IMR-90 (cell line): ENCODE measurements at regions not wholly inside any gene's neighbourhood (a gene's known extent, or its start where the extent isn't known, plus 50 kb on each side); places are given as distances from the start of the nearest gene placed in this dataset.

Experiments
- ATAC-seq: fragments of 200-7000 bp; cut with Tn5 transposase; 2 replicates; pipeline ENCODE4 v1.9.1; 2020; ENCODE audit warnings: low read depth, mild to moderate bottlenecking, moderate library complexity
- BruUV-seq: library from RNA; stranded (reverse); fragments of 400-500 nt; replicated peaks from 2 replicates; lab custom pipeline; 2021; lab: Mats Ljungman, UMichigan
- CTCF ChIA-PET: fragments of 300-600 bp; formaldehyde crosslinking; extraction: SDS; loops from one replicate; lab custom pipeline; 2021; ENCODE audit warnings: antibody characterized with exemption; lab: Yijun Ruan, JAX
- POLR2A ChIA-PET: fragments of 300-600 bp; sonication (Branson Sonifier 250); formaldehyde crosslinking; loops from one replicate; lab custom pipeline; 2022; ENCODE audit warnings: antibody characterized with exemption; ENCODE audit not compliant: unreplicated experiment; lab: Charles Lee
- DNase-seq: peaks from one replicate; pipeline ENCODE4 v3.0.0; 2013
- H2AFZ ChIP-seq: replicated peaks from 2 replicates; pipeline ENCODE3; 2013; ENCODE audit warnings: low read length, mild to moderate bottlenecking; ENCODE audit not compliant: poor library complexity
- H2AK5ac ChIP-seq: 2 replicates; pipeline ENCODE4 v1.6.1; 2013; ENCODE audit warnings: low read depth, low read length, inconsistent platforms
- H2AK9ac ChIP-seq: replicated peaks from 2 replicates; pipeline ENCODE3; 2013; ENCODE audit warnings: mild to moderate bottlenecking, low read depth, low read length, moderate library complexity; ENCODE audit not compliant: poor library complexity
- H2BK120ac ChIP-seq: 2 replicates; pipeline ENCODE4 v1.6.1; 2013; ENCODE audit warnings: low read depth, low read length, inconsistent platforms
- H2BK15ac ChIP-seq: 3 replicates; pipeline ENCODE4 v1.6.1; 2013; ENCODE audit warnings: low read depth, low read length, inconsistent platforms
- H2BK20ac ChIP-seq: 2 replicates; pipeline ENCODE4 v1.6.1; 2013; ENCODE audit warnings: low read depth, mild to moderate bottlenecking, inconsistent platforms, low read length, moderate library complexity
- H2BK5ac ChIP-seq: 2 replicates; pipeline ENCODE4 v1.6.1; 2013; ENCODE audit warnings: mild to moderate bottlenecking, low read depth, low read length, inconsistent platforms; ENCODE audit not compliant: poor library complexity, severe bottlenecking
- H3K14ac ChIP-seq: replicated peaks from 2 replicates; pipeline ENCODE4 v1.6.1; 2013; ENCODE audit warnings: low read depth, low read length, inconsistent platforms
- H3K18ac ChIP-seq: 2 replicates; pipeline ENCODE4 v1.6.1; 2013; ENCODE audit warnings: low read depth, low read length, control low read depth
- H3K23ac ChIP-seq: 2 replicates; pipeline ENCODE4 v1.6.1; 2013; ENCODE audit warnings: low read depth, low read length, inconsistent platforms
- H3K27ac ChIP-seq: 2 replicates; pipeline ENCODE4 v1.5.1; 2013; ENCODE audit warnings: mild to moderate bottlenecking, control low read depth, low read length; ENCODE audit not compliant: insufficient read depth
- H3K27me3 ChIP-seq: 2 replicates; pipeline ENCODE4 v1.6.1; 2013; ENCODE audit warnings: low read length; ENCODE audit not compliant: control insufficient read depth, insufficient read depth
- H3K36me3 ChIP-seq: 2 replicates; pipeline ENCODE4 v1.6.1; 2013; ENCODE audit warnings: low read length, mixed read lengths; ENCODE audit not compliant: control insufficient read depth, insufficient read depth
- H3K4ac ChIP-seq: 2 replicates; pipeline ENCODE4 v1.6.1; 2013; ENCODE audit warnings: low read depth, low read length, inconsistent platforms
- H3K4me1 ChIP-seq: 2 replicates; pipeline ENCODE4 v1.6.1; 2013; ENCODE audit warnings: low read length, mixed read lengths; ENCODE audit not compliant: control insufficient read depth, insufficient read depth
- H3K4me2 ChIP-seq: 2 replicates; pipeline ENCODE4 v1.6.1; 2013; ENCODE audit warnings: low read depth, mild to moderate bottlenecking, control low read depth, low read length, moderate library complexity
- H3K4me3 ChIP-seq: 2 replicates; pipeline ENCODE4 v1.5.1; 2013; ENCODE audit warnings: low read depth, mild to moderate bottlenecking, control low read depth, low read length, moderate library complexity; ENCODE audit not compliant: insufficient read depth
- H3K56ac ChIP-seq: 2 replicates; pipeline ENCODE4 v1.6.1; 2013; ENCODE audit warnings: low read length, inconsistent platforms; ENCODE audit not compliant: insufficient read depth; ENCODE audit errors: extremely low read depth
- H3K79me1 ChIP-seq, 2 experiments: 2 replicates each; pipeline ENCODE4 v1.6.1; 2013; ENCODE audit warnings: low read length in 2 of 2, inconsistent platforms in 1 of 2, low read depth in 1 of 2
- H3K9ac ChIP-seq: 2 replicates; pipeline ENCODE4 v1.6.1; 2013; ENCODE audit warnings: low read depth, low read length, control low read depth
- H3K9me1 ChIP-seq: 2 replicates; pipeline ENCODE4 v1.6.1; 2013; ENCODE audit warnings: low read length, inconsistent platforms; ENCODE audit not compliant: insufficient read depth
- H3K9me3 ChIP-seq: 2 replicates; pipeline ENCODE4 v1.6.1; 2013; ENCODE audit warnings: low read length; ENCODE audit not compliant: control insufficient read depth, insufficient read depth
- H4K20me1 ChIP-seq: 2 replicates; pipeline ENCODE4 v1.6.1; 2013; ENCODE audit warnings: low read length, inconsistent platforms; ENCODE audit not compliant: insufficient read depth
- H4K5ac ChIP-seq: 2 replicates; pipeline ENCODE4 v1.6.1; 2013; ENCODE audit warnings: mild to moderate bottlenecking, low read depth, low read length, control low read depth
- H4K8ac ChIP-seq, 2 experiments: 2 replicates each; pipeline ENCODE4 v1.6.1; 2013; ENCODE audit warnings: low read depth in 2 of 2, low read length in 2 of 2, control low read depth in 1 of 2, inconsistent platforms in 1 of 2
- H4K91ac ChIP-seq: 2 replicates; pipeline ENCODE4 v1.6.1; 2013; ENCODE audit warnings: low read depth, low read length, inconsistent platforms; ENCODE audit not compliant: insufficient read depth
- CEBPB ChIP-seq: IDR thresholded peaks from 2 replicates; pipeline ENCODE4 v1.6.1; 2012; ENCODE audit warnings: low read depth, low read length, improper control_type of control experiment
- CTCF ChIP-seq: conservative IDR thresholded peaks from 2 replicates; pipeline ENCODE4 v1.5.1; 2012; ENCODE audit warnings: mild to moderate bottlenecking, low read depth, low read length, improper control_type of control experiment
- RAD21 ChIP-seq: IDR thresholded peaks from 2 replicates; pipeline ENCODE4 v1.6.1; 2012; ENCODE audit warnings: low read length, improper control_type of control experiment
- RCOR1 ChIP-seq: IDR thresholded peaks from 2 replicates; pipeline ENCODE4 v1.6.1; 2012; ENCODE audit warnings: mild to moderate bottlenecking, low read length, improper control_type of control experiment; ENCODE audit not compliant: insufficient replicate concordance
- RFX5 ChIP-seq: IDR thresholded peaks from 2 replicates; pipeline ENCODE4 v1.8.0; 2012; ENCODE audit warnings: low read depth, mild to moderate bottlenecking, low read length, moderate library complexity
- WGBS, 2 experiments: methylation state at CpG; one replicate each; pipeline versions ENCODE4 v1.1.5 to v1.1.7; 2013; ENCODE audit warnings: missing lambda C conversion rate in 2 of 2; ENCODE audit not compliant: insufficient read length in 1 of 2; ENCODE audit errors: extremely low coverage in 2 of 2; 5-methylcytosine and 5-hydroxymethylcytosine counted together
- dilution Hi-C: fragments of 300-500 bp; cut with HindIII; formaldehyde crosslinking; loops from one replicate; pipeline ENCODE4 v1.14.3; 2018; ENCODE audit warnings: low sequenced_read_pairs; ENCODE audit not compliant: unreplicated experiment
- in situ Hi-C: fragments of 300-500 bp; cut with MboI; formaldehyde crosslinking; loops from 3 replicates; pipeline ENCODE4 v1.14.3; 2019; ENCODE audit warnings: low sequenced_read_pairs, inconsistent platforms, mixed read lengths
- intact Hi-C: fragments of 100-400 bp; cut with micrococcal nuclease; formaldehyde crosslinking; loops from 2 replicates; pipeline ENCODE4 v1.10.0; 2022

GRCh38 chr18:42392926-42393325 is 437.9 kb downstream of the PIK3C3 start:
- Histone ChIP-seq H3K9me1 (no peaks in the 10 kb centered on the region), H4K91ac (no peak overlapping the region), H3K9me3 (peaks cover 2% of the 10 kb centered on the region; the same call in 1 of the 2 replicates), H3K27ac (no peak overlapping the region), H4K20me1 (no peaks in the 10 kb centered on the region), H3K4me1 (no peaks in the 10 kb centered on the region), H2BK5ac (no peak overlapping the region), H4K5ac (no peak overlapping the region), H2AFZ (no peak overlapping the region), H3K27me3 (no peaks in the 10 kb centered on the region), H3K4me3 (no peak overlapping the region), H3K79me1 (no peaks in the 10 kb centered on the region), H3K4ac (no peak overlapping the region), H2BK120ac (no peak overlapping the region), H3K18ac (no peak overlapping the region), H3K14ac (no peak overlapping the region), H2AK5ac (no peak overlapping the region), H4K8ac (no peak overlapping the region), H3K36me3 (no peaks in the 10 kb centered on the region), H3K9ac (no peak overlapping the region), H2BK15ac (no peak overlapping the region), H3K56ac (no peak overlapping the region), H3K23ac (no peak overlapping the region), H3K4me2 (no peak overlapping the region), H2AK9ac (no peak overlapping the region), H2BK20ac (no peak overlapping the region)
- in situ Hi-C loops (no loop called here), dilution Hi-C loops (no loop called here), intact Hi-C loops (no loop called here)
- no peak for ATAC-seq
- 0% methylated on average over 1 of the region's 3 CpGs; no CpG with 5 or more reads in 1 of the 2 experiments for WGBS, 2 experiments
- CTCF ChIA-PET = no interaction called here
- DNase-seq = no peak
- BruUV-seq = no TSS peak
- POLR2A ChIA-PET = no interaction called here
- TF ChIP-seq RCOR1 (no peak), RAD21 (no peak), CEBPB (no peak), CTCF (no peak), RFX5 (no peak)
